ENCODE measurements at regions not wholly inside any gene's neighbourhood (a gene's known extent, or its start where the extent isn't known, plus 50 kb on each side); places are given as distances from the start of the nearest gene placed in this dataset.

DNA sequence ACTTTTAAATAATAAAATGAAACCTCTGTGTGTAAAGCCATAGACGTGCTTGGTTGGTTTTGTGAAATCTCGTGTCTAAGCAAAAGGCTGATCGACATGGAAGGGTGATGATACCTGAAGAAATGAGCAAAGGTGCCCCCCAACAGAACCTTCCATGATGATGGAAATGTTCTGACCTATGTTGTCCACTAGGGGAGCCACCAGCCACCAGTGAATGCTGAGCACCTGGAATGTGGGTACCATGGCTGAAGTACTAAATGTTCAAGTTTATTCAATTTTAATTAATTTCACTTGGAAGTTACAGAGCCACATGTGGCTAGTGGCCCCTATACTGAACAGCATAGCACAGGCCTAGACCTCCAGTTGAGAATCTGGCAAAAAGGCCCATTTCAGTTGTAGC, 158.8 kb downstream of the POLR2M start:
- H3K9ac ChIP-seq (ENCODE audit: low read length): no peak overlapping the region
- H3K27ac ChIP-seq (ENCODE audit: low read length): no peak overlapping the region
- no peak overlapping the region for H3K4me3 ChIP-seq (ENCODE audit: low read length)
- no peaks in the 10 kb centered on the region for H4K20me1 ChIP-seq (ENCODE audit: insufficient read depth, low read length)
- no peaks in the 10 kb centered on the region for H3K79me2 ChIP-seq (ENCODE audit: low read length)
- TF ChIP-seq, protein P1, sequence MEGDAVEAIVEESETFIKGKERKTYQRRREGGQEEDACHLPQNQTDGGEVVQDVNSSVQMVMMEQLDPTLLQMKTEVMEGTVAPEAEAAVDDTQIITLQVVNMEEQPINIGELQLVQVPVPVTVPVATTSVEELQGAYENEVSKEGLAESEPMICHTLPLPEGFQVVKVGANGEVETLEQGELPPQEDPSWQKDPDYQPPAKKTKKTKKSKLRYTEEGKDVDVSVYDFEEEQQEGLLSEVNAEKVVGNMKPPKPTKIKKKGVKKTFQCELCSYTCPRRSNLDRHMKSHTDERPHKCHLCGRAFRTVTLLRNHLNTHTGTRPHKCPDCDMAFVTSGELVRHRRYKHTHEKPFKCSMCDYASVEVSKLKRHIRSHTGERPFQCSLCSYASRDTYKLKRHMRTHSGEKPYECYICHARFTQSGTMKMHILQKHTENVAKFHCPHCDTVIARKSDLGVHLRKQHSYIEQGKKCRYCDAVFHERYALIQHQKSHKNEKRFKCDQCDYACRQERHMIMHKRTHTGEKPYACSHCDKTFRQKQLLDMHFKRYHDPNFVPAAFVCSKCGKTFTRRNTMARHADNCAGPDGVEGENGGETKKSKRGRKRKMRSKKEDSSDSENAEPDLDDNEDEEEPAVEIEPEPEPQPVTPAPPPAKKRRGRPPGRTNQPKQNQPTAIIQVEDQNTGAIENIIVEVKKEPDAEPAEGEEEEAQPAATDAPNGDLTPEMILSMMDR (IDR thresholded peaks at IDR 0.05; ENCODE audit: low read depth, low read length): peak; percentile 52
- TF ChIP-seq EZH2phosphoT487 (IDR thresholded peaks at IDR 0.05; ENCODE audit: low read depth): no peak
- H3K27me3 ChIP-seq (ENCODE audit: low read depth, low read length): no peaks in the 10 kb centered on the region
- no peak overlapping the region for H2AFZ ChIP-seq (ENCODE audit: low read depth, low read length)
- no peaks in the 10 kb centered on the region for H3K36me3 ChIP-seq (replicated peaks; ENCODE audit: low read depth, low read length)
- H3K4me2 ChIP-seq (ENCODE audit: low read length): no peak overlapping the region
- H3K9me3 ChIP-seq (ENCODE audit: insufficient read depth, low read length): no peaks in the 10 kb centered on the region
- peaks cover 6% of the 10 kb centered on the region; the same call in 1 of the 2 replicates for H3K4me1 ChIP-seq (ENCODE audit: low read length)

DNA sequence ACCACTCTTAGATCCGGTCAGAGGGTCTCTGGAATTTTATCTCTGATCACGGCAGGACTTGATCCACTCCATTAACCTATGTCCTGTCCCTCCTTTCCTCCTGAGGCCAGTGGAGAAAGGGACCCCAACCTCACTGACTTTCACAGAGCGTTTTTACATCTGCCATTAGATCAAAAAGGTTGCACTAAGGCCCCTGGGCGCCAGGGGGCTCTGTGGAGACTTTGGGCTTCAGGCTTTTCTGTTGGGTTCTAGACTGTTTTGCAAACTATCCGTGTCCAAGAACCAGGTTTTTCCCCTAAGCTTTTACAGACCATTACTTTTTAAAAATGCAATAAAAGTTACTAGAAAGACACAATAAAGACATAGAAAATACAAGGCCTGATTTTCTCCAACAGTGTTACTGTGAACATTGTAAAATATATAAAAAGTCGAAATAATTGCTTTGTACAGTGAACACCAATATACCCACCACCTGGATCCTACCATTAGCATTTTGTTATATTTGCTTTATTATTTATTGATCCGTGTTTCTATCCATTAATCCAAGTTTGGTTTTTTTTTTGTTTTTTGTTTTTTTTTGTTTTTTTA, 159.7 kb downstream of the POLR2M start:
- Histone ChIP-seq H3K9ac (ENCODE audit: low read length) (no peak overlapping the region), H3K27me3 (ENCODE audit: low read depth, low read length) (0 out of 2 replicates have a peak, but pooled peaks cover 6% of the 10 kb centered on the region), H3K4me3 (ENCODE audit: low read length) (peak overlapping the region; percentile 42; the same call in 1 of the 2 replicates), H4K20me1 (ENCODE audit: insufficient read depth, low read length) (no peaks in the 10 kb centered on the region), H3K4me1 (ENCODE audit: low read length) (peaks cover 6% of the 10 kb centered on the region; the same call in 1 of the 2 replicates), H2AFZ (ENCODE audit: low read depth, low read length) (peak overlapping the region; percentile 78; the same call in 1 of the 2 replicates), H3K9me3 (ENCODE audit: insufficient read depth, low read length) (no peaks in the 10 kb centered on the region), H3K4me2 (ENCODE audit: low read length) (peak overlapping the region; percentile 57), H3K79me2 (ENCODE audit: low read length) (no peaks in the 10 kb centered on the region), H3K36me3 (replicated peaks; ENCODE audit: low read depth, low read length) (no peaks in the 10 kb centered on the region), H3K27ac (ENCODE audit: low read length) (no peak overlapping the region)
- no peak for TF ChIP-seq EZH2phosphoT487 (IDR thresholded peaks at IDR 0.05; ENCODE audit: low read depth)
- TF ChIP-seq, protein P1 (IDR thresholded peaks at IDR 0.05; ENCODE audit: low read depth, low read length): peak; percentile 83

DNA sequence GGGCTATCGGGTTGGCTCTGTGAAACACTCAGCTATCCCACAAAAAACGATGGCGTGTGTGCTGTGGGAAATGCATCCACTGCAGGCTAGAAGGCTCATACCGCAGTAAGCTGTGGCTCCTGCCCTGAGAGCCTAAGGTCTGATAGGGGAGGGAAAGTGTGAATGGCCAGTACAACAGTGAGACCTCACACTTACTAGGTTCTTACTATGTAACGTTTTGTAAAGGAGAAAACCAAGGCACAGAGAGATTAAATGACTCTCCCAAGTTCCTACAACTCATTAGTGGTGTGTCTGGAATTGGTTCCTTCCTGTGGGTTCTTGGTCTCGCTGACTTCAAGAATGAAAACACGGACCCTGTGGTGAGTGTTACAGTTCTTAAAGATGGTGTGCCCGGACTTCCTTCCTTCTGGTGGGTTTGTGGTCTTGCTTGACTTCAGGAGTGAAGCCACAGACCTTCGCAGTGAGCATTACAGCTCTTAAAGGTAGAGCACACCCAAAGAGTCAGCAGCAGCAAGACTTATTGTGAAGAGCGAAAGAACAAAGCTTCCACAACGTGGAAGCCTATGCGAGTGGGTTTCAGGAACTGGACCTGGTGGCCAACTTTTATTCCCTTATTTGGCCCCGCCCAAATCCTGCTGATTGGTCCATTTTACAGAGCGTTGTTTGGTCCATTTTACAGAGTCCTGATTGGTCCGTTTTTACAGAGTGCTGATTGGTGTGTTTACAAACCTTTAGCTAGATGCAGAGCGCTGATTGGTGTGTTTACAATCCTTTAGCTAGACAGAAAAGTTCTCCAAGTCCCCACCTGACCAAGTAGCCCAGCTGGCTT, 161.7 kb downstream of the POLR2M start:
- Histone ChIP-seq H3K4me3 (ENCODE audit: low read length) (no peak overlapping the region), H3K36me3 (replicated peaks; ENCODE audit: low read depth, low read length) (no peaks in the 10 kb centered on the region), H3K27me3 (ENCODE audit: low read depth, low read length) (peaks cover 12% of the 10 kb centered on the region; the same call in 1 of the 2 replicates), H3K9me3 (ENCODE audit: insufficient read depth, low read length) (no peaks in the 10 kb centered on the region), H3K9ac (ENCODE audit: low read length) (no peak overlapping the region), H4K20me1 (ENCODE audit: insufficient read depth, low read length) (no peaks in the 10 kb centered on the region), H3K4me2 (ENCODE audit: low read length) (no peak overlapping the region), H2AFZ (ENCODE audit: low read depth, low read length) (no peak overlapping the region), H3K79me2 (ENCODE audit: low read length) (no peaks in the 10 kb centered on the region), H3K27ac (ENCODE audit: low read length) (no peak overlapping the region), H3K4me1 (ENCODE audit: low read length) (peaks cover 6% of the 10 kb centered on the region; the same call in 1 of the 2 replicates)
- TF ChIP-seq, protein P1 (IDR thresholded peaks at IDR 0.05; ENCODE audit: low read depth, low read length): no peak

DNA sequence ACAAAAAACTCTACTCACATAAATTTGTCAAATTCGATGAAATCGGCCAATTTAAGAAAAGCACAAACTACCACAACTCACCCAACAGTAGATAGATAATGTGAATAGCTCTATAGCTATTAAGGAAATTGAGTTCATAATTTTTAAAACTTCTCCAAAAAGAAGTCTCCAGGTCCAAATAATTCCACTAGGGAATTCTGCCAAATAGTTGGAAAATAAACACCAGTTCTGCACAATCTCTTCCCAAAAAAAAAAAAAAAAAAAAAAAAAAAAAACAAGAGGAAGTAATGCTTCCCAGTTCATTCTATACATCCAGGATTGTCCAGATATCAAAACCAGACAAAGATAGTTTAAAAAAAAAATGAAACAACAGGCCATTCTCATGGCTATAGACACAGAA, 164.2 kb downstream of the POLR2M start:
- TF ChIP-seq EZH2phosphoT487 (IDR thresholded peaks at IDR 0.05; ENCODE audit: low read depth): no peak
- TF ChIP-seq, protein P1 (IDR thresholded peaks at IDR 0.05; ENCODE audit: low read depth, low read length): no peak
- peaks cover 6% of the 10 kb centered on the region; the same call in 1 of the 2 replicates for H3K4me1 ChIP-seq (ENCODE audit: low read length)
- H3K9me3 ChIP-seq (ENCODE audit: insufficient read depth, low read length): peaks cover 12% of the 10 kb centered on the region

More for the DNA sequence above, 164.2 kb downstream of the POLR2M start:
- H3K27me3 ChIP-seq (ENCODE audit: low read depth, low read length): peaks cover 12% of the 10 kb centered on the region; the same call in 1 of the 2 replicates
- no peaks in the 10 kb centered on the region for H3K36me3 ChIP-seq (replicated peaks; ENCODE audit: low read depth, low read length)
- no peaks in the 10 kb centered on the region for H3K79me2 ChIP-seq (ENCODE audit: low read length)
- no peak overlapping the region for H2AFZ ChIP-seq (ENCODE audit: low read depth, low read length)
- no peak overlapping the region for H3K4me2 ChIP-seq (ENCODE audit: low read length)
- H3K4me3 ChIP-seq (ENCODE audit: low read length): no peak overlapping the region
- H3K27ac ChIP-seq (ENCODE audit: low read length): no peak overlapping the region
- no peaks in the 10 kb centered on the region for H4K20me1 ChIP-seq (ENCODE audit: insufficient read depth, low read length)
- H3K9ac ChIP-seq (ENCODE audit: low read length): no peak overlapping the region
